IPS DF 6.9 (cell line): ENCODE measurements at regions not wholly inside any gene's neighbourhood (a gene's known extent, or its start where the extent isn't known, plus 50 kb on each side); places are given as distances from the start of the nearest gene placed in this dataset.

Experiments used
- DNase-seq: peaks from one replicate; pipeline ENCODE4 v3.0.0-alpha.2; 2013; ENCODE audit warnings: low read depth, low spot score
- H3K27ac ChIP-seq: one replicate; pipeline ENCODE4 v1.5.1; 2013; ENCODE audit warnings: low read length, control low read depth
- H3K27me3 ChIP-seq: 2 replicates; pipeline ENCODE4 v1.6.1; 2013; ENCODE audit warnings: mild to moderate bottlenecking, low read length; ENCODE audit not compliant: control insufficient read depth, insufficient read depth
- H3K36me3 ChIP-seq: 2 replicates; pipeline ENCODE4 v1.6.1; 2013; ENCODE audit warnings: low read length; ENCODE audit not compliant: control insufficient read depth, insufficient read depth
- H3K4me1 ChIP-seq: 2 replicates; pipeline ENCODE4 v1.6.1; 2013; ENCODE audit warnings: low read length; ENCODE audit not compliant: control insufficient read depth, insufficient read depth
- H3K4me3 ChIP-seq: 2 replicates; pipeline ENCODE4 v1.5.1; 2013; ENCODE audit warnings: mild to moderate bottlenecking, low read length
- H3K9me3 ChIP-seq: 2 replicates; pipeline ENCODE4 v1.6.1; 2013; ENCODE audit warnings: low read length, inconsistent platforms; ENCODE audit not compliant: control insufficient read depth, insufficient read depth
- WGBS: extraction: QIAGEN DNeasy Blood & Tissue Kit; methylation state at CpG from one replicate; pipeline ENCODE4 v1.1.7; 2013; ENCODE audit warnings: mixed read lengths, missing lambda C conversion rate; ENCODE audit not compliant: insufficient read length, insufficient coverage; 5-methylcytosine and 5-hydroxymethylcytosine counted together

GRCh38 chr5:92468295-92468694 is 1085.2 kb upstream of the ARRDC3 start:
- Histone ChIP-seq H3K36me3 (no peaks in the 10 kb centered on the region), H3K9me3 (no peaks in the 10 kb centered on the region), H3K27me3 (no peaks in the 10 kb centered on the region), H3K27ac (no peak overlapping the region), H3K4me1 (no peaks in the 10 kb centered on the region), H3K4me3 (no peak overlapping the region)
- WGBS, result no CpG with 5 or more reads among the region's 4 CpGs
- no peak for DNase-seq

- no CpG with 5 or more reads among the region's 3 CpGs for WGBS
- DNase-seq, result no peak
- H3K27ac ChIP-seq, result no peak overlapping the region
- H3K27me3 ChIP-seq, result no peaks in the 10 kb centered on the region
- H3K9me3 ChIP-seq, result no peaks in the 10 kb centered on the region
- no peaks in the 10 kb centered on the region for H3K36me3 ChIP-seq
- H3K4me3 ChIP-seq, result no peak overlapping the region
- no peaks in the 10 kb centered on the region for H3K4me1 ChIP-seq
These were observed 1084.6 kb upstream of the ARRDC3 start for GRCh38 chr5:92467695-92468094.

GRCh38 chr5:92460505-92460904 is 1077.4 kb upstream of the ARRDC3 start:
- DNase-seq, result no peak
- no CpG with 5 or more reads among the region's 2 CpGs for WGBS
- no peaks in the 10 kb centered on the region for H3K9me3 ChIP-seq
- H3K36me3 ChIP-seq, result no peaks in the 10 kb centered on the region
- no peaks in the 10 kb centered on the region for H3K27me3 ChIP-seq
- no peak overlapping the region for H3K4me3 ChIP-seq
- no peaks in the 10 kb centered on the region for H3K4me1 ChIP-seq
- H3K27ac ChIP-seq, result no peak overlapping the region

DNA sequence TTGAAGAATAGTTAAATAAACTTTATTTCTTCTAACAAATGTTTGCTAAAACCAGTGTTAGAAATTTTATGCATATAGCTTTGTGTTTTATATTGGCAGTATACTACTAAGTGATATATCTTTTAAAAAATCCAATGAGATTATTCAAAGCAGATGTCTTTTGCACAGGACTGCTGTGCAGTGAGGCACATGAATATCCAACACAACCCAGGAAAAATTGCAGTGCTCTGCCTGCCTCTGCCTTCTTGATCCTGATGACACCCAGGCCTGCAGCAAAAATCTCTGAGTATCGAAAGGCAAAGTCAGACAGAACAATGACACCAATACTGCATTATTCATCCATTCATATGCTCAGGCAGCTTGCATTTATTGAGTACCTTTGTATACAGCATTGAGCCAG is 1076.5 kb upstream of the ARRDC3 start:
- Histone ChIP-seq H3K4me3 (no peak overlapping the region), H3K9me3 (no peaks in the 10 kb centered on the region), H3K4me1 (no peaks in the 10 kb centered on the region), H3K27ac (no peak overlapping the region), H3K27me3 (no peaks in the 10 kb centered on the region), H3K36me3 (no peaks in the 10 kb centered on the region)
- DNase-seq, result no peak
- WGBS, result no CpG with 5 or more reads among the region's 1 CpG

DNA sequence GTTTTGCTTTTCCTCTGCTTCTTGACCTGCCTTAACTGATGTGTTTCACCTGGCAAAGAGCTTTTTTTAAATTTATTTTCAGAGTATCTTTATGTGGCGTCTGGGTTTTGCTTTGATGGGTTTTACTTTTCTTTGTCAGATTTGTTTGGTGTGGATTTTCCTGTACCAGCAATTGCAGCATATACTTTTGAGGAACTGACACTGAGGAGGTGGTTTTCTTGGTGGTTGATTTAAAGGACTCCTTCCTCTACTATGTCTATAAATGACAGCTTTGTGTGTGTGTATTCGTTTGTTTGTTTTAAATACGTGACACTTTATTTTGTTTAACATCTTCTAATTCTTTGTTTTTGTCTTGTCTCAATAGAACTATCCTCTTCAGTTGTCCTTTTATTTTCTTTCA is 1071.9 kb upstream of the ARRDC3 start:
- Histone ChIP-seq H3K4me1 (no peaks in the 10 kb centered on the region), H3K27ac (no peak overlapping the region), H3K4me3 (no peak overlapping the region), H3K36me3 (no peaks in the 10 kb centered on the region), H3K9me3 (no peaks in the 10 kb centered on the region), H3K27me3 (no peaks in the 10 kb centered on the region)
- WGBS, result no CpG with 5 or more reads among the region's 3 CpGs
- no peak for DNase-seq

- Histone ChIP-seq H3K27me3 (no peaks in the 10 kb centered on the region), H3K4me3 (no peak overlapping the region), H3K4me1 (no peaks in the 10 kb centered on the region), H3K36me3 (no peaks in the 10 kb centered on the region), H3K27ac (no peak overlapping the region), H3K9me3 (no peaks in the 10 kb centered on the region)
- WGBS, result no CpG with 5 or more reads among the region's 2 CpGs
- no peak for DNase-seq
These were observed 1061.8 kb upstream of the ARRDC3 start for GRCh38 chr5:92444888-92445287.

DNA sequence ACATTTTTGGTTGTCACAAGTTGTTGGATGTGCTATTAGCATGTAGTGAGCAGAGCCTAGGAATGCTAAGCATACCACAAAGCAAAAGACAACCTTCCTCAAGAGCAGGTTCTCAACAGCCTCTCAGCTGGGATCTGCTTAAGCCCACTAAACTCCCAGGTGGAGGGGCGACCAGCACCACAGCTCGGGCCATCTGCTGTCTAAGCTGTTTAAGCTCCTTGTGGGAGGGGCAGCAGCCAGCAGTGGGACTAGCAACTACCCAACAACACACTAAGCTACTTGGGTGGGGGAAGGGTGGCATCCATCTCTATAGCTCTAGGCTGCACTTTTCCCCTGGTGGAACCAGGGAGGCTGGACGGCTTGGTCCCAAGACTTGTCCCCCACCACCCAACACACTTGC is 1052.7 kb upstream of the ARRDC3 start:
- WGBS, result no CpG with 5 or more reads among the region's 3 CpGs
- no peak for DNase-seq
- no peak overlapping the region for H3K4me3 ChIP-seq
- H3K27me3 ChIP-seq, result no peaks in the 10 kb centered on the region
- no peaks in the 10 kb centered on the region for H3K4me1 ChIP-seq
- H3K27ac ChIP-seq, result no peak overlapping the region
- no peaks in the 10 kb centered on the region for H3K36me3 ChIP-seq
- H3K9me3 ChIP-seq, result no peaks in the 10 kb centered on the region

- Histone ChIP-seq H3K36me3 (no peaks in the 10 kb centered on the region), H3K9me3 (no peaks in the 10 kb centered on the region), H3K4me1 (no peaks in the 10 kb centered on the region), H3K4me3 (no peak overlapping the region), H3K27me3 (no peaks in the 10 kb centered on the region), H3K27ac (no peak overlapping the region)
- no peak for DNase-seq
- no CpG with 5 or more reads among the region's 3 CpGs for WGBS
These were observed 1046.5 kb upstream of the ARRDC3 start for GRCh38 chr5:92429646-92430045.

- Histone ChIP-seq H3K27me3 (no peaks in the 10 kb centered on the region), H3K4me1 (no peaks in the 10 kb centered on the region), H3K27ac (no peak overlapping the region), H3K9me3 (no peaks in the 10 kb centered on the region), H3K4me3 (no peak overlapping the region), H3K36me3 (no peaks in the 10 kb centered on the region)
- no CpG with 5 or more reads among the region's 4 CpGs for WGBS
- no peak for DNase-seq
These were observed 1045.3 kb upstream of the ARRDC3 start for GRCh38 chr5:92428415-92428814.

DNA sequence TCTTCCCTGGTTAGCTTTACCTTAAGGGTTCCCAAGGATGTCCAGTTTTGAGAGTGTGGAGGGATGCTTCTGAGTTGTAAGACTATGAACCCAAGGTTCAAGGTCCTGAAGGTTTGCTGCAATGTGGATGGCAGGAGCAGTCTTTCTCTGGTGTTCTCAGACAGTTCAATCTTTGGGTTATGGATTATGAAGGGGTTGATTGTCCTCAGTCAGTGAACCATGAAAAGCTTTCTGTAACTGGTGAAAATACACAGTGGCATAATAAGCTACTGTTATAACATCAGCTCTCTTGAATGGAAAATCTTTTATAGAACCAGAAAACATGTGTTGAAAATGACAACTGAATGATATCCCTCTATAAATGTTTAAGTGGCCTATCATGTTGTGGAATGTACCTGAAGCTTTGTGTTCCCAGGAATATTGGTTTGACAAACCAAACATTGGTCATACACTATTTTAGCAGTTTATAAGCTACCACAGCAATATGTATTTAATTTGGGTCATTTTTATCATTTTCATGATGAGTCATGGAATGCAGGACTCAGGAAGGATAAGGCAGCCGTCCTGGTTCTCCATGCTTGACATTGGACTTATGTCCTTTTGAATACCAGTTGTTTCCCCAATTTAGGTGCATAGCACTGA is 1041.8 kb upstream of the ARRDC3 start:
- no peaks in the 10 kb centered on the region; the same call in 1 of the 2 replicates for H3K9me3 ChIP-seq
- no peak overlapping the region for H3K27ac ChIP-seq
- WGBS, result no CpG with 5 or more reads among the region's 1 CpG
- no peaks in the 10 kb centered on the region for H3K4me1 ChIP-seq
- H3K4me3 ChIP-seq, result no peak overlapping the region
- no peaks in the 10 kb centered on the region for H3K27me3 ChIP-seq
- no peaks in the 10 kb centered on the region for H3K36me3 ChIP-seq
- DNase-seq, result no peak

DNA sequence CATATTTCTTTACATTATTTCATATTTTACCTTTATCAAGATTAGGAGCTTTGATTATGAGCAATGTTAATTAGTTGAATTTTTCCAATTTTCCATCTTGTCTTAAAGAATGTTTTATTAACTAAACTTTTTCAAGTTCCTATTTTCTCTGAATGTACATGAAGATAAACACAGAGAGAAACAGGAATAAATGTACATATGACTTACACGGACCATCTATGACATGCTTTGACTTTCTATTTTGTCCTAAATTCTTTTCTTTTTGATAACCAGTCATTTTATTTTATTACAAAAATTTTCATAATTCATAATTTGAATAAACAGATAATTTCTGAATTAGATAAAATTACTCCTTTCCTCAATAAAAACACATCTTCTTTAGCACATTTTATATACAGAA is 1038.8 kb upstream of the ARRDC3 start:
- no CpG with 5 or more reads among the region's 1 CpG for WGBS

More for the DNA sequence above, 1038.8 kb upstream of the ARRDC3 start:
- H3K4me3 ChIP-seq, result no peak overlapping the region
- H3K4me1 ChIP-seq, result no peaks in the 10 kb centered on the region
- no peaks in the 10 kb centered on the region for H3K36me3 ChIP-seq
- no peak for DNase-seq
- no peaks in the 10 kb centered on the region for H3K27me3 ChIP-seq
- H3K27ac ChIP-seq, result no peak overlapping the region
- no peaks in the 10 kb centered on the region; the same call in 1 of the 2 replicates for H3K9me3 ChIP-seq
